22Rv1 (cell line): ENCODE measurements at regions not wholly inside any gene's neighbourhood (a gene's known extent, or its start where the extent isn't known, plus 50 kb on each side); places are given as distances from the start of the nearest gene placed in this dataset.

Experiments
- ZFX ChIP-seq: fragments of 450-650 bp; IDR thresholded peaks from 2 replicates; pipeline ENCODE4 v1.6.1; 2017; ENCODE audit warnings: antibody characterized with exemption, borderline replicate concordance
- TF ChIP-seq, protein P1 (sequence below): fragments of 450-650 bp; IDR thresholded peaks from 2 replicates; pipeline ENCODE4 v1.5.1; 2017; ENCODE audit warnings: mild to moderate bottlenecking

DNA sequence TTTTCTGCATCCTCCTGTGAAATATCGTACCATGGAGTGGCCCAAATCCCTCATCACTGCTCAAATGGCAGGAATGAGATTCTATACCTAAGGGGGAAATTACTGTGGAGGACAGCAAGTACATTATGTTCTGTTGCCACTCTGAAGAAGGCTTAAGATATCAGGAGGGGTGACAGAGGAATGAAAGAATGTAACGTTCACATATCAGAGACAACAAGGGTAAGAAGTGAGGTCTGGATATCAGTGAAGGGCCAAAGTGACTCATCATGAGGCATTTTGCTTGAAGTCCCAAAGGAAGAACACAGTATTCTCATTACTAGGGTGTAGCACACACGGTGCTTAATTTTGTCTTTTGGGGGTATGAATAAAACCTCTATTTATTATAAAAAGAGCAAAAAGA lies 71.5 kb upstream of the SLC13A1 start:
- TF ChIP-seq, protein P1, sequence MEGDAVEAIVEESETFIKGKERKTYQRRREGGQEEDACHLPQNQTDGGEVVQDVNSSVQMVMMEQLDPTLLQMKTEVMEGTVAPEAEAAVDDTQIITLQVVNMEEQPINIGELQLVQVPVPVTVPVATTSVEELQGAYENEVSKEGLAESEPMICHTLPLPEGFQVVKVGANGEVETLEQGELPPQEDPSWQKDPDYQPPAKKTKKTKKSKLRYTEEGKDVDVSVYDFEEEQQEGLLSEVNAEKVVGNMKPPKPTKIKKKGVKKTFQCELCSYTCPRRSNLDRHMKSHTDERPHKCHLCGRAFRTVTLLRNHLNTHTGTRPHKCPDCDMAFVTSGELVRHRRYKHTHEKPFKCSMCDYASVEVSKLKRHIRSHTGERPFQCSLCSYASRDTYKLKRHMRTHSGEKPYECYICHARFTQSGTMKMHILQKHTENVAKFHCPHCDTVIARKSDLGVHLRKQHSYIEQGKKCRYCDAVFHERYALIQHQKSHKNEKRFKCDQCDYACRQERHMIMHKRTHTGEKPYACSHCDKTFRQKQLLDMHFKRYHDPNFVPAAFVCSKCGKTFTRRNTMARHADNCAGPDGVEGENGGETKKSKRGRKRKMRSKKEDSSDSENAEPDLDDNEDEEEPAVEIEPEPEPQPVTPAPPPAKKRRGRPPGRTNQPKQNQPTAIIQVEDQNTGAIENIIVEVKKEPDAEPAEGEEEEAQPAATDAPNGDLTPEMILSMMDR = no peak
- no peak for TF ChIP-seq ZFX
